Ascending aorta (tissue), 2 donors: ENCODE measurements at regions not wholly inside any gene's neighbourhood (a gene's known extent, or its start where the extent isn't known, plus 50 kb on each side); places are given as distances from the start of the nearest gene placed in this dataset.
A peak's percentile ranks its signal among the peaks of the same experiment; 100 is the strongest.

ENCODE experiments used
- DNase-seq, 2 donors: peaks; one replicate each; pipeline ENCODE4 v3.0.0-alpha.2; 2019; ENCODE audit warnings: low spot score in 2 of 2
- H3K27ac ChIP-seq, 2 donors: fragments of 200-600 bp; sonication (generic); one replicate each; pipeline ENCODE4 v1.5.1; 2016 to 2017; ENCODE audit warnings: mild to moderate bottlenecking in 1 of 2
- H3K27me3 ChIP-seq: fragments of 200-600 bp; sonication (generic); one replicate; pipeline ENCODE4 v1.5.1; 2017
- H3K36me3 ChIP-seq, 2 donors: fragments of 200-600 bp; sonication (generic); one replicate each; pipeline ENCODE4 v1.5.1; 2016
- H3K4me1 ChIP-seq, 2 donors: fragments of 200-600 bp; sonication (generic); one replicate each; pipeline ENCODE4 v1.5.1; 2016 to 2017; ENCODE audit warnings: mild to moderate bottlenecking in 1 of 2
- H3K4me3 ChIP-seq, 2 donors: fragments of 200-600 bp; sonication (generic); one replicate each; pipeline ENCODE4 v1.5.1; 2016 to 2017; ENCODE audit warnings: mild to moderate bottlenecking in 1 of 2
- H3K9me3 ChIP-seq, 2 donors: fragments of 200-600 bp; sonication (generic); one replicate each; pipeline ENCODE4 v1.5.1; 2016
- intact Hi-C: fragments of 100-400 bp; cut with DNase I; formaldehyde crosslinking; loops from one replicate; pipeline ENCODE4 v1.15.1; 2023
- TF ChIP-seq, protein P1 (sequence below), 3 experiments: fragments of 200-600 bp in 2 of 3; fragments of 450-650 bp in 1 of 3; sonication (generic) in 2 of 3; IDR thresholded peaks; one replicate each; pipeline ENCODE4 v1.5.1; 2016 to 2019; ENCODE audit warnings: antibody characterized with exemption in 3 of 3, mild to moderate bottlenecking in 1 of 3, moderate library complexity in 1 of 3

DNA sequence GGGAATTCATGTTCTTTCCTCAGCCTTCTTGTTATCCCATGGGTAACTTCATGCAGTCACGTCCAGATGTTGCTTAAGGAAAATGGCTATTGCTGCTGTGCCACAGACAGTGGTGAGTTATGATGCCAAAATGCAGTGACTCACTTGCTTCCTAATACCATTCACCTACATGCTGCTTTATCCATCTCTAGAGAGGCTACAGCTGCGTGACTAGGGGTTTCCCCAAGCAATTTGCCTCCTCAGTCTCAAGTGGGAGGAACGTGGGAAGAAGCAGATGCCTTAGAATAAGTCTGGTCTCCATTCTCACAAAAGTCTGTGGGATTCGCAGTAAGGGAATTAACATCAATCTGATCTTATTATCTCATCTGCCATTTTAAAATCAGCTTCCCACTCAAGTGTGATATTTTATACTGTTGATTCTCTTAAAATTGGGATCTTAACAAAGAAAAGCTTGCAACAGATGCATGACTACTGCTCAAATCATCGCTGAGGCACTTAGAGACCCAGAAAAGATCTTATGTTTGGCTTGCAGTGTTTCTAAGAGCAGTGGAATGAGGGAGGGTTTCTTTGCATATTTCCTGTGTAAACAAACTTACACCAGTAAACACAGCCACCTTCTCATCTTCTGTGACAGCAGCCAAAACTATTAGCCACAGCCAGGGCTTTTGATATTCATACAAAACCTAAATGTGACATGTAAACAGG is 62.0 kb upstream of the ACP3 start:
- TF ChIP-seq, protein P1, sequence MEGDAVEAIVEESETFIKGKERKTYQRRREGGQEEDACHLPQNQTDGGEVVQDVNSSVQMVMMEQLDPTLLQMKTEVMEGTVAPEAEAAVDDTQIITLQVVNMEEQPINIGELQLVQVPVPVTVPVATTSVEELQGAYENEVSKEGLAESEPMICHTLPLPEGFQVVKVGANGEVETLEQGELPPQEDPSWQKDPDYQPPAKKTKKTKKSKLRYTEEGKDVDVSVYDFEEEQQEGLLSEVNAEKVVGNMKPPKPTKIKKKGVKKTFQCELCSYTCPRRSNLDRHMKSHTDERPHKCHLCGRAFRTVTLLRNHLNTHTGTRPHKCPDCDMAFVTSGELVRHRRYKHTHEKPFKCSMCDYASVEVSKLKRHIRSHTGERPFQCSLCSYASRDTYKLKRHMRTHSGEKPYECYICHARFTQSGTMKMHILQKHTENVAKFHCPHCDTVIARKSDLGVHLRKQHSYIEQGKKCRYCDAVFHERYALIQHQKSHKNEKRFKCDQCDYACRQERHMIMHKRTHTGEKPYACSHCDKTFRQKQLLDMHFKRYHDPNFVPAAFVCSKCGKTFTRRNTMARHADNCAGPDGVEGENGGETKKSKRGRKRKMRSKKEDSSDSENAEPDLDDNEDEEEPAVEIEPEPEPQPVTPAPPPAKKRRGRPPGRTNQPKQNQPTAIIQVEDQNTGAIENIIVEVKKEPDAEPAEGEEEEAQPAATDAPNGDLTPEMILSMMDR (IDR thresholded peaks at IDR 0.05), result no peak
- H3K4me1 ChIP-seq, result no peaks in the 10 kb centered on the region
- no peaks in the 10 kb centered on the region for H3K27me3 ChIP-seq
- no peak for DNase-seq
- no peak overlapping the region for H3K27ac ChIP-seq
- intact Hi-C loops, result no loop called here
- H3K36me3 ChIP-seq, result no peaks in the 10 kb centered on the region
- no peak overlapping the region for H3K4me3 ChIP-seq
- no peaks in the 10 kb centered on the region for H3K9me3 ChIP-seq

DNA sequence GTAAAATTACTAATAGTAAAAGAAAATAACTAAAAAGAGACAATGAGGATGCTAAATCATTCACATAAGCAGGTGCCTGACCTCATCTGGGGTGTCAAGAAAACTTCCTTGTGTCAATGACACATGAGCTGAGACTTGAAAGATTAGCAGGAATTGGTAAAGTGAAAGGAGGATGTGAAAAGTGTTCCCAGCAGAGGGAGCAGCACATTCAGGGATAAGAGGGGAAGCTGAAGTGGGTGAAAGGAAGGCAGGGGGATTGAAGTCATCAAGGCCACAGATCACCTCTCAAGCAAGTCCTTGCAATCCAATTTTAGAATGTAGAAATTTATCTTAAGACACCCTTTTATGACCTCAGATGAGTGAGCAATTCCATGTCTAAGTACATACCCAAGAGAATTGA is 60.2 kb upstream of the ACP3 start:
- H3K4me3 ChIP-seq, result no peak overlapping the region
- no peaks in the 10 kb centered on the region for H3K27me3 ChIP-seq
- no peak for DNase-seq
- intact Hi-C loops, result no loop called here
- no peaks in the 10 kb centered on the region for H3K4me1 ChIP-seq
- H3K9me3 ChIP-seq, result no peaks in the 10 kb centered on the region
- TF ChIP-seq, protein P1 (IDR thresholded peaks at IDR 0.05), result peak in 2 of 3 experiments; percentile 25 to 32
- no peaks in the 10 kb centered on the region for H3K36me3 ChIP-seq
- H3K27ac ChIP-seq, result no peak overlapping the region

DNA sequence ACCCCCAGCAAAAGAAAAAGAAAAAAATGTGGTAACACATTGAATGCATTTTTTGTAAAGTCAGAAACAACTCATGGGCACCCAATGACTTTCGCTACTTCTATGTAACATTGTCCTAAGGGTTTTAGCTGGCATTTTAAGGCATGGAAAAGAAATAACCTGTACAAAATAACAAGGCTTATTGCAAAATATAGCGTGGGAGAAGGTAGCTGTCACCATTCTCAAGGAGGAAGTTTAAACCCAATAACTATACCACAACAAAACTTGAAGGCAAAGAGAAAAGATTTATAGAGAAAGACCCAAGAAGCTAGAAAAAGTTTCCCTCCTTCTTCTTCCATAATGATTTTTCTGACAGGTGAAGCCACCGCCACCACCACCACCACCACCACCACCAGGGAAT is 55.7 kb upstream of the ACP3 start:
- H3K9me3 ChIP-seq, result no peaks in the 10 kb centered on the region
- no peaks in the 10 kb centered on the region for H3K36me3 ChIP-seq
- H3K27me3 ChIP-seq, result no peaks in the 10 kb centered on the region
- intact Hi-C loops, result no loop called here
- no peak overlapping the region for H3K27ac ChIP-seq
- no peak overlapping the region for H3K4me3 ChIP-seq
- H3K4me1 ChIP-seq, result no peaks in the 10 kb centered on the region
- TF ChIP-seq, protein P1 (IDR thresholded peaks at IDR 0.05), result no peak
- no peak for DNase-seq

DNA sequence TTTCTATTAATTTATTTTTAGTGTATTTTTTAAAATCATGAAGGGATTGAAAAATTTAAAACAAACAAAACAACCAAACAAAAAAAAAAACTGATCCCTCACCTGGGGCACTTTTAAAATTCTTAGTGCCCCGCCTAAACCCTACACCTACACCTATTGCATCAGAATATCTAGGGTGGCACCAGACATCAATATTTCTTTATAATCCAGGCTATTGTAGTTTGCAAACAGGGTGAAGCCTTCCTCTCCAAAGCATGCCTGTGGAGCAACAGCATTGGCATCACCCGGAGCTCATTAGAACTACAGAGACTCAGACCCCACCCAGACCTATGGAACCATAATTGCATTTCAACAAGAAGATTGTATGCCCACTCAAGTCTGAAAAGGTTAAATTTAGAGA is 54.9 kb upstream of the ACP3 start:
- intact Hi-C loops, result no loop called here

DNA sequence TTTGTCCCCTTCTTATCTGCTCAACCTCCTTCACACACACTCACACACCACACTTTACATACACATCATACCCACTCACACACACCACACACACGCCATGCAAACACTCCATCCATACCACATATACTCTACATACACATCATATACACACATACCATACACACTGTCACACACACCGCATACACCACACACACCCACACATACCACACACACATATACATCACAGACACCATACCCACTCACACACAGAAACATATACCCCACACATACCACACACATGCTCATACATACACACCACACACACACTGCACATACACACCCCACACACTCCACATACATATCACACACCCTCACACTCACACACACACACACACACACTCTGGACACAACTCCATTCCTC is 54.3 kb upstream of the ACP3 start:
- no peak for DNase-seq
- Histone ChIP-seq H3K27me3 (no peaks in the 10 kb centered on the region), H3K27ac (no peak overlapping the region), H3K4me1 (no peaks in the 10 kb centered on the region), H3K9me3 (no peaks in the 10 kb centered on the region), H3K4me3 (no peak overlapping the region), H3K36me3 (no peaks in the 10 kb centered on the region)
- intact Hi-C loops, result no loop called here
- TF ChIP-seq, protein P1 (IDR thresholded peaks at IDR 0.05), result no peak

More for the DNA sequence above, 54.9 kb upstream of the ACP3 start:
- TF ChIP-seq, protein P1 (IDR thresholded peaks at IDR 0.05), result no peak
- Histone ChIP-seq H3K27ac (no peak overlapping the region), H3K4me1 (no peaks in the 10 kb centered on the region), H3K36me3 (no peaks in the 10 kb centered on the region), H3K9me3 (no peaks in the 10 kb centered on the region), H3K27me3 (no peaks in the 10 kb centered on the region), H3K4me3 (no peak overlapping the region)
- no peak for DNase-seq

DNA sequence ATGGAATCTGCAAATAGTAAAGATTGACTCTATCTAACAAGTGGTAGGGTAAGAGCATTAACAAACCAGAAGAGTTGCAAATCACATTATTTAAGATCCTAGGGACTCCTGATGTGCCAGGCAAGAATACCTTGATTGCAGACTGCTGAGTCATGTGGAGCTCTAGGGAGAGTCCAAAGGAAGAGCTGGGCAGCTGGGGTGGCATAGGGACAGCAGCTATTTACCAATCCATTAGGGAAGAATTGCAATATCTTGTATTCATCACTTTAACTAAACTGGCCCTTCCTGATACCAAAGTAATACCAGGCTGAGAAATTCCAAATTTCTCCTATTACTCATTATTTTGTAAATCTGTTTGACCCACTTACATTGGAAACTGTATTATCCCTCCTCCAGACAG is 52.2 kb upstream of the ACP3 start:
- TF ChIP-seq, protein P1 (IDR thresholded peaks at IDR 0.05), result no peak
- no peak for DNase-seq
- Histone ChIP-seq H3K27me3 (no peaks in the 10 kb centered on the region), H3K4me1 (no peaks in the 10 kb centered on the region), H3K27ac (no peak overlapping the region), H3K36me3 (no peaks in the 10 kb centered on the region), H3K9me3 (no peaks in the 10 kb centered on the region), H3K4me3 (no peak overlapping the region)
- intact Hi-C loops, result no loop called here
